ENCODE measurements at regions not wholly inside any gene's neighbourhood (a gene's known extent, or its start where the extent isn't known, plus 50 kb on each side); places are given as distances from the start of the nearest gene placed in this dataset.

- Mint-ChIP-seq H3K36me3 (ENCODE audit: low read depth) (no peaks in the 10 kb centered on the region), H3K27me3 (peaks cover 18% of the 10 kb centered on the region), H3K9me3 (no peaks in the 10 kb centered on the region), H3K27ac (no peak overlapping the region), H3K4me3 (no peak overlapping the region), H3K4me1 (no peaks in the 10 kb centered on the region)
- ATAC-seq (ENCODE audit: low read depth), result no peak
- CTCF ChIA-PET, result interaction anchor here (1.1 kb wide), 1 partner anchor 11 kb away, joined by 6 read pairs; no protein-coding TSS in a partner anchor
- no peak for TF ChIP-seq CTCF (IDR thresholded peaks at IDR 0.05)
- POLR2A ChIA-PET, result no interaction called here
- intact Hi-C loops (cut with micrococcal nuclease), result loop anchor here (5.0 kb wide), 2 partner anchors 1260 to 1510 kb away; no protein-coding TSS in a partner anchor
- no peak for DNase-seq
Measured at GRCh38 chr9:78437296-78437695, 140.4 kb downstream of the PSAT1 start.

GRCh38 chr9:78437806-78438205, 140.9 kb downstream of the PSAT1 start:
- ATAC-seq (ENCODE audit: low read depth), result no peak
- no peak for DNase-seq
- Mint-ChIP-seq H3K4me3 (no peak overlapping the region), H3K36me3 (ENCODE audit: low read depth) (no peaks in the 10 kb centered on the region), H3K27ac (no peak overlapping the region), H3K27me3 (peaks cover 18% of the 10 kb centered on the region), H3K9me3 (no peaks in the 10 kb centered on the region), H3K4me1 (no peaks in the 10 kb centered on the region)
- ChIA-PET POLR2A (no interaction called here), CTCF (interaction anchor here (1.1 kb wide), 1 partner anchor 11 kb away, joined by 6 read pairs; no protein-coding TSS in a partner anchor)
- intact Hi-C loops (cut with micrococcal nuclease), result loop anchor here (5.0 kb wide), 2 partner anchors 1259 to 1509 kb away; no protein-coding TSS in a partner anchor
- TF ChIP-seq CTCF (IDR thresholded peaks at IDR 0.05), result no peak

DNA sequence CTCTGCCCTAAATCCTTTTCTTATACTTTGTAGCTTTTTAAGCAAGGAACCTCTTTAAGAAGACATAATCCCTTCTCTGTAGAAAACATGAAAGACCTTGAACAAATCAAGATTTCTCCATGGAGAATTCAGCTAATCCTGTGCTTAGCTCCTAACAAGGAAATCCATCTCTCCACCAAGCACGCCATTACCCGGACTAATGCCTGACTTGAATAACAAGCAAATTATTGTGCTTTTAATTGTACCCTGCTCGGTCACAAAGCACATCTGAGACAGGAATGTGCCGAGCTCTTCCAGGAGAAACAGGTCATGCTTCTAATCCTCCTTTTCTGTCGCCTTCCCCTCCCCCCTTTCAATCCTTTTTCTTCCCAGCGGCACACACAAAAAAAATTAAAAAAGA, 141.3 kb downstream of the PSAT1 start:
- Mint-ChIP-seq H3K9me3 (no peaks in the 10 kb centered on the region), H3K4me3 (no peak overlapping the region), H3K4me1 (no peaks in the 10 kb centered on the region), H3K27ac (no peak overlapping the region), H3K36me3 (ENCODE audit: low read depth) (no peaks in the 10 kb centered on the region), H3K27me3 (peaks cover 18% of the 10 kb centered on the region)
- intact Hi-C loops (cut with micrococcal nuclease), result loop anchor here (5.0 kb wide), 2 partner anchors 1259 to 1509 kb away; no protein-coding TSS in a partner anchor
- ChIA-PET POLR2A (no interaction called here), CTCF (interaction anchor here (1.1 kb wide), 1 partner anchor 12 kb away, joined by 6 read pairs; no protein-coding TSS in a partner anchor)
- no peak for TF ChIP-seq CTCF (IDR thresholded peaks at IDR 0.05)
- DNase-seq (no peak), ATAC-seq (ENCODE audit: low read depth) (no peak)

- no peak overlapping the region for H3K27ac Mint-ChIP-seq
- CTCF ChIA-PET, result interaction anchor here (1.3 to 1.8 kb wide), 2 partner anchors 9 to 10 kb away, joined by 3 to 5 read pairs; no protein-coding TSS in a partner anchor
- H3K4me1 Mint-ChIP-seq, result no peaks in the 10 kb centered on the region
- intact Hi-C loops (cut with micrococcal nuclease), result loop anchor here (1.0 to 5.0 kb wide), 4 partner anchors 423 to 1737 kb away; no protein-coding TSS in a partner anchor
- no peak overlapping the region for H3K4me3 Mint-ChIP-seq
- H3K36me3 Mint-ChIP-seq (ENCODE audit: low read depth), result no peaks in the 10 kb centered on the region
- TF ChIP-seq CTCF (IDR thresholded peaks at IDR 0.05), result no peak
- DNase-seq (no peak), ATAC-seq (ENCODE audit: low read depth) (no peak)
- POLR2A ChIA-PET, result no interaction called here
- no peaks in the 10 kb centered on the region for H3K9me3 Mint-ChIP-seq
- H3K27me3 Mint-ChIP-seq, result peaks cover 18% of the 10 kb centered on the region
Measured at GRCh38 chr9:78438780-78439179, 141.9 kb downstream of the PSAT1 start.

DNA sequence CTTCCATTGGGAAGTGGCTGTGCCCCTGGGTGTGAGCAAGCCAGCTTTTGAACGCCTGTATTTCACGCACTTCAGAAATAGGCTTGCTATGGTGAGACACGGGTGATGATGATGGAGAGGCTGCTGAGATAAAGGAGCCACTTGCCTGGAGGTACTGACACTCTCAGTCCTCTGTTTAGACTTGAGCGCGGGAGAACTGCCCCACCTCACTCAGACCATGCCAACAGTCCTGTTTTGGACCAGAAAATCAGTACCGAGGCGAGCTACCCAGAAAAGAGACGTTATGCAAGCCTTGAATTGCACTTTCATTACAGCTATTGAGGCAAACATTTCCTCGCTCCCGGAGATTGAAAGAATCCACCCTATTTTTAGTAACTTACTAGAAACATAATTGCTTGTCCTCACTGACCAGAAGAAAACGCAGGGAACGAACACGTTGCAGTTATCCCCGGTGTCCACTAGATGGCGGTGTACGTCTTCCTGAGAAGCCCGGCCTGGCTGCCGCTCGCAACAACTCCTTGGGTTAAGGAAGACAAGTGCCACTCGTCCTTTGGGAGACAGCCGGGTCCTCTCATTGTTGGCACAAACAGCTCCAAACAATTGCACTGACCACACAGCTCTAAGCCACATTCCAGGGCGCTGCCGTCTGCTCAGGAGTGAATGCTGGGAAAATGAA, 142.4 kb downstream of the PSAT1 start:
- intact Hi-C loops (cut with micrococcal nuclease), result loop anchor here (1.0 to 5.0 kb wide), 4 partner anchors 422 to 1736 kb away; no protein-coding TSS in a partner anchor
- Mint-ChIP-seq H3K27ac (no peak overlapping the region), H3K36me3 (ENCODE audit: low read depth) (no peaks in the 10 kb centered on the region), H3K27me3 (peaks cover 18% of the 10 kb centered on the region), H3K4me3 (no peak overlapping the region), H3K4me1 (no peaks in the 10 kb centered on the region), H3K9me3 (no peaks in the 10 kb centered on the region)
- peak; percentile 37 for DNase-seq
- CTCF ChIA-PET, result interaction anchor here (0.7 to 1.8 kb wide), 3 partner anchors 9 to 1733 kb away, joined by 3 to 5 read pairs (median 3); no protein-coding TSS in a partner anchor
- POLR2A ChIA-PET, result no interaction called here
- TF ChIP-seq CTCF (IDR thresholded peaks at IDR 0.05), result peak; percentile 78
- peak; percentile 78 for ATAC-seq (ENCODE audit: low read depth)
